Stomach (tissue), 8 donors: ENCODE measurements at regions not wholly inside any gene's neighbourhood (a gene's known extent, or its start where the extent isn't known, plus 50 kb on each side); places are given as distances from the start of the nearest gene placed in this dataset.

Source experiments
- DNase-seq, 2 donors: peaks; one replicate each; pipeline versions ENCODE4 v3.0.0 to v3.0.0-alpha.2; 2013 to 2019
- H3K27ac ChIP-seq, 5 donors: fragments of 200-600 bp in 4 of 5; sonication (generic) in 4 of 5; one replicate each; pipeline ENCODE4 v1.5.1; 2013 to 2019; ENCODE audit warnings: mild to moderate bottlenecking in 1 of 5, moderate library complexity in 1 of 5
- H3K27me3 ChIP-seq, 3 donors: fragments of 200-600 bp; sonication (generic); one replicate each; pipeline ENCODE4 v1.5.1; 2017 to 2019; ENCODE audit warnings: mixed run types in 1 of 3
- H3K36me3 ChIP-seq, 4 donors: fragments of 200-600 bp; sonication (generic); 1 replicate in 3 of 4; 2 replicates in 1 of 4; pipeline ENCODE4 v1.5.1; 2016 to 2019
- H3K4me1 ChIP-seq, 4 donors: fragments of 200-600 bp; sonication (generic); one replicate each; pipeline ENCODE4 v1.5.1; 2016 to 2019
- H3K4me3 ChIP-seq, 4 donors: fragments of 200-600 bp; sonication (generic) in 3 of 4; one replicate each; pipeline ENCODE4 v1.5.1; 2016 to 2019; ENCODE audit warnings: mild to moderate bottlenecking in 1 of 4
- H3K9me3 ChIP-seq, 4 donors: fragments of 200-600 bp; sonication (generic); one replicate each; pipeline ENCODE4 v1.5.1; 2016 to 2019
- CTCF ChIP-seq, 7 experiments: fragments of 450-650 bp in 4 of 7; fragments of 200-600 bp in 3 of 7; sonication (generic) in 3 of 7; IDR thresholded peaks; one replicate each; pipeline ENCODE4 v1.5.1; 2016 to 2019; ENCODE audit warnings: antibody characterized with exemption in 7 of 7, control low read depth in 2 of 7, mild to moderate bottlenecking in 1 of 7
- EP300 ChIP-seq: sonication (generic); formaldehyde crosslinking; IDR thresholded peaks from one replicate; pipeline ENCODE4 v1.6.1; 2017; ENCODE audit warnings: antibody characterized with exemption
- POLR2A ChIP-seq, 4 donors: fragments of 450-650 bp; IDR thresholded peaks; one replicate each; pipeline ENCODE4 v1.6.1; 2016; ENCODE audit warnings: antibody characterized with exemption in 4 of 4, control low read depth in 2 of 4, mild to moderate bottlenecking in 1 of 4, moderate library complexity in 1 of 4
- POLR2AphosphoS5 ChIP-seq, 3 donors: sonication (generic); formaldehyde crosslinking; IDR thresholded peaks; one replicate each; pipeline ENCODE4 v1.6.1; 2016; ENCODE audit warnings: antibody characterized with exemption in 3 of 3
- WGBS, 5 donors: extraction: QIAGEN DNeasy Blood & Tissue Kit in 3 of 5; methylation state at CpG; one replicate each; pipeline versions ENCODE4 v1.1.5 to v1.1.7; 2013 to 2018; 5-methylcytosine and 5-hydroxymethylcytosine counted together
- intact Hi-C: fragments of 100-400 bp; cut with DNase I; formaldehyde crosslinking; loops from one replicate; pipeline ENCODE4 v1.15.1; 2023; ENCODE audit warnings: low total_unique reads
- donor health status: healthy with polysubstance abuse.
- donor health status: Bipolar disorder and iron deficiency.
- donor health status: healthy.

- Histone ChIP-seq H3K36me3 (no peaks in the 10 kb centered on the region), H3K27ac (no peak overlapping the region), H3K4me1 (peaks cover 0 to 3% (median 0%) of the 10 kb centered on the region in 4 donors), H3K27me3 (no peaks in the 10 kb centered on the region), H3K9me3 (no peaks in the 10 kb centered on the region), H3K4me3 (no peak overlapping the region)
- no peak for DNase-seq
- no peak for TF ChIP-seq EP300
- 75 to 85% (median 79%) methylated on average over 1 of the region's 1 CpG for WGBS, 5 donors
- intact Hi-C loops: no loop called here
These were observed 429.7 kb downstream of the RAP2B start for GRCh38 chr3:153591561-153592245.

GRCh38 chr3:153595186-153595815, 433.3 kb downstream of the RAP2B start:
- Histone ChIP-seq H3K27me3 (no peaks in the 10 kb centered on the region), H3K36me3 (no peaks in the 10 kb centered on the region), H3K9me3 (no peaks in the 10 kb centered on the region), H3K4me3 (no peak overlapping the region), H3K4me1 (peaks cover 0 to 4% (median 1%) of the 10 kb centered on the region in 4 donors), H3K27ac (no peak overlapping the region)
- DNase-seq: peak in 1 of 2 donors; percentile 41
- intact Hi-C loops: no loop called here
- TF ChIP-seq CTCF (IDR thresholded peaks at IDR 0.05) (peak in 2 of 7 experiments; percentile 21 to 25), POLR2AphosphoS5 (IDR thresholded peaks at IDR 0.05) (no peak), POLR2A (IDR thresholded peaks at IDR 0.05) (no peak)

GRCh38 chr3:153596401-153596800, 434.4 kb downstream of the RAP2B start:
- Histone ChIP-seq H3K4me1 (peaks cover 0 to 4% (median 1%) of the 10 kb centered on the region in 4 donors), H3K9me3 (no peaks in the 10 kb centered on the region), H3K27me3 (no peaks in the 10 kb centered on the region), H3K4me3 (no peak overlapping the region), H3K27ac (no peak overlapping the region), H3K36me3 (no peaks in the 10 kb centered on the region)
- WGBS, 5 donors: 79 to 90% (median 88%) methylated on average over 4 of the region's 4 CpGs
- TF ChIP-seq POLR2A (IDR thresholded peaks at IDR 0.05): no peak
- no peak for TF ChIP-seq EP300
- no peak for TF ChIP-seq CTCF (IDR thresholded peaks at IDR 0.05)
- no peak for TF ChIP-seq POLR2AphosphoS5 (IDR thresholded peaks at IDR 0.05)
- intact Hi-C loops: no loop called here
- DNase-seq: no peak

GRCh38 chr3:153599685-153600084, 437.7 kb downstream of the RAP2B start:
- H3K36me3 ChIP-seq: no peaks in the 10 kb centered on the region
- TF ChIP-seq POLR2AphosphoS5 (IDR thresholded peaks at IDR 0.05): peak in 2 of 3 donors; percentile 25 to 32
- TF ChIP-seq CTCF (IDR thresholded peaks at IDR 0.05): no peak
- no peak for TF ChIP-seq EP300
- no peak for TF ChIP-seq POLR2A (IDR thresholded peaks at IDR 0.05)
- H3K27me3 ChIP-seq: no peaks in the 10 kb centered on the region
- intact Hi-C loops: no loop called here
- DNase-seq: peak; percentile 31 to 51
- no peaks in the 10 kb centered on the region for H3K9me3 ChIP-seq
- H3K4me3 ChIP-seq: no peak overlapping the region
- 11 to 29% (median 21%) methylated on average over 2 of the region's 2 CpGs for WGBS, 5 donors
- no peak overlapping the region for H3K27ac ChIP-seq
- peaks cover 0 to 4% (median 1%) of the 10 kb centered on the region in 4 donors for H3K4me1 ChIP-seq

- Histone ChIP-seq H3K4me1 (peaks cover 0 to 4% (median 0%) of the 10 kb centered on the region in 4 donors), H3K9me3 (no peaks in the 10 kb centered on the region), H3K4me3 (no peak overlapping the region), H3K27me3 (no peaks in the 10 kb centered on the region), H3K36me3 (no peaks in the 10 kb centered on the region), H3K27ac (peak overlapping the region in 1 of 5 donors; percentile 10)
- WGBS, 5 donors: 71 to 81% (median 77%) methylated on average over 2 of the region's 2 CpGs
- TF ChIP-seq EP300 (no peak), POLR2AphosphoS5 (IDR thresholded peaks at IDR 0.05) (no peak), CTCF (IDR thresholded peaks at IDR 0.05) (no peak), POLR2A (IDR thresholded peaks at IDR 0.05) (no peak)
- intact Hi-C loops: no loop called here
- no peak for DNase-seq
These were observed 438.9 kb downstream of the RAP2B start for GRCh38 chr3:153600896-153601295.
